ENCODE measurements at regions not wholly inside any gene's neighbourhood (a gene's known extent, or its start where the extent isn't known, plus 50 kb on each side); places are given as distances from the start of the nearest gene placed in this dataset.

- ATAC-seq (no peak), DNase-seq (ENCODE audit: extremely low read depth in 1 of 4, low spot score in 3 of 4) (no peak), FAIRE-seq (no peak)
- no peaks in the 10 kb centered on the region for H3K4me1 ChIP-seq (replicated peaks in 1 of 2; ENCODE audit: control insufficient read depth in 2 of 2, insufficient read depth in 2 of 2, low read length in 2 of 2)
- H2AFZ ChIP-seq (ENCODE audit: low read depth, low read length) = no peak overlapping the region
- in situ Hi-C loops (cut with MboI) = no loop called here
- no peaks in the 10 kb centered on the region for H3K79me2 ChIP-seq (ENCODE audit: control insufficient read depth, insufficient read depth, low read length)
- intact Hi-C loops (cut with micrococcal nuclease) = no loop called here
- POLR2A ChIA-PET = no interaction called here
- no TSS peak for BruUV-seq (replicated peaks)
- no peaks in the 10 kb centered on the region for H3K9me3 ChIP-seq (replicated peaks; ENCODE audit: control insufficient read depth, insufficient read depth, low read depth, low read length)
- peak; percentile 74; the same call in 1 of the 2 replicates for TF ChIP-seq MEF2D (tag; conservative IDR thresholded peaks at IDR 0.05; ENCODE audit: low read depth)
- no peak for TF ChIP-seq ZNF347 (CRISPR knock-in tag; IDR thresholded peaks at IDR 0.05; ENCODE audit: low read depth)
- TF ChIP-seq ATF2 (CRISPR knock-in tag; IDR thresholded peaks at IDR 0.05) = no peak
- TF ChIP-seq ZNF146 (CRISPR knock-in tag; IDR thresholded peaks at IDR 0.05; ENCODE audit: unreplicated experiment) = no peak
- no peak for TF ChIP-seq NR2C1 (IDR thresholded peaks at IDR 0.05)
- no peak for TF ChIP-seq NR2C1 (tag; IDR thresholded peaks at IDR 0.05)
- TF ChIP-seq PHB (CRISPR knock-in tag; IDR thresholded peaks at IDR 0.05) = no peak
- no peak overlapping the region for H3K4me2 ChIP-seq (ENCODE audit: insufficient read depth, low read length)
- H3K9ac ChIP-seq (ENCODE audit: insufficient read depth in 1 of 2, low read depth in 2 of 2, low read length in 2 of 2) = no peak overlapping the region
- H3K36me3 ChIP-seq (ENCODE audit: control insufficient read depth, insufficient read depth, low read length) = no peaks in the 10 kb centered on the region
- CTCF ChIA-PET (ENCODE audit: low intra/inter-chr PET ratio) = no interaction called here
- H4K20me1 ChIP-seq (replicated peaks; ENCODE audit: control insufficient read depth, insufficient read depth, low read length) = no peaks in the 10 kb centered on the region
- H3K4me3 ChIP-seq = no peak overlapping the region
- peaks cover 0 to 16% of the 10 kb centered on the region in 2 experiments; a peak in 3 of 5 replicates for H3K27me3 ChIP-seq (ENCODE audit: control insufficient read depth in 2 of 2, insufficient read depth in 2 of 2, low read length in 2 of 2)
- no peak overlapping the region for H3K27ac ChIP-seq (ENCODE audit: extremely low read depth, low read depth, low read length)
- H3K9me1 ChIP-seq (ENCODE audit: control insufficient read depth, insufficient read depth, low read length) = no peaks in the 10 kb centered on the region
- 8% methylated on average over 2 of the region's 2 CpGs for WGBS (ENCODE audit: insufficient coverage, low coverage, missing lambda C conversion rate)
Observed at GRCh38 chr2:118678985-118679384, 168.5 kb downstream of the EN1 start.

All from K562 (cell line).